SK-N-DZ (cell line): ENCODE measurements at regions not wholly inside any gene's neighbourhood (a gene's known extent, or its start where the extent isn't known, plus 50 kb on each side); places are given as distances from the start of the nearest gene placed in this dataset.

ENCODE experiments used
- DNase-seq: peaks from one replicate; pipeline ENCODE4 v3.0.0-alpha.2; 2015; ENCODE audit warnings: low spot score

DNA sequence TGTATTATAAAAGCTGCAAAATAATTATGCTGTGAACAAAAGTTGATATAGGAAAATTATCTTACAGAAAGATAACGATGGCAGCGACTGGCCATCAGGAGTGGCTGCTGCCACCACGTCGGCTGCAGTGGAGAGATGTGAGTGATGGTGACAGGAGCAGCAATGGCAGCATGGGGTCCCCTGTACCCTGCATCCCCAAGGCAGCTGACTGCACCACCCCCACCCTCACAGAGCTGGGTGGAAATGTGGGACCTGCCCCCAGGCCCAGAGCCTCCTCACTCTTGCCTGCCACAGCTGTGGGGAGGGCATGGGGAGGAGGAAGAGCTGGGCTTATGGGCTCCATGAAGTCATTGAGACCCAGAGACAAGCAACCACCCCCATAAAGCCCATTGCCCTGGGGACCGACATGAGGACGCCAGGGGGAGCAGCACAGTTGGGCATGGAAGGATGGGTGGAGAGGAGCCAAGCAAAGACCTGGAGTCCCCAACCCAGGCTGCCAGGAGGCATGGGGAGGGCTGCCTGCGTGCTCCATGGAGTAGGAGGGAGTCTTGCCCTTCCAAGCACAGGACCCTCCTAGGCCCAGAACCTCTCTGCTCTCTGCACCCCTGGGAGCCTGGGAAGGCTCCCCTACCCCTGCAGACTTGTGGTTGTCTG, 1090.5 kb downstream of the PCDH18 start:
- DNase-seq = no peak

GRCh38 chr4:136438645-136439044, 1093.6 kb downstream of the PCDH18 start:
- DNase-seq = no peak

DNA sequence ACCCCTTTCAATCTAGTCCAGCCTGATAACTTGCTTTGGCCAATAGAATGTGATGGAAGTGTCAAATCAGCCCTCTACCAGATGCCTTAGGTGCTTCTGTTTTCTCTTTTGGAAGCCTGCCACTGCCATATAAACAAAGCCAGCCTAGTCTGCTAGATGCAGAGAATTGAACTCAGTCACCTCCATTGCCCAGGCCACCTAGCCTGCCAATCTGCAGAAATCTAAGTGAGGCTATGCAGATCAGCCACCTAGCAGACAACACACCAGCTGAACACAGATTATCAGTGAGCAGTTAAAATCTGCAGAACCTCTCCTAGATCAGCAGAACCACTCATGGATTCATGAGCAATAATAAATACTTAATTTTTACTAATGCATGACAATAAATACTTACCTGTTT, 1108.2 kb downstream of the PCDH18 start:
- no peak for DNase-seq

DNA sequence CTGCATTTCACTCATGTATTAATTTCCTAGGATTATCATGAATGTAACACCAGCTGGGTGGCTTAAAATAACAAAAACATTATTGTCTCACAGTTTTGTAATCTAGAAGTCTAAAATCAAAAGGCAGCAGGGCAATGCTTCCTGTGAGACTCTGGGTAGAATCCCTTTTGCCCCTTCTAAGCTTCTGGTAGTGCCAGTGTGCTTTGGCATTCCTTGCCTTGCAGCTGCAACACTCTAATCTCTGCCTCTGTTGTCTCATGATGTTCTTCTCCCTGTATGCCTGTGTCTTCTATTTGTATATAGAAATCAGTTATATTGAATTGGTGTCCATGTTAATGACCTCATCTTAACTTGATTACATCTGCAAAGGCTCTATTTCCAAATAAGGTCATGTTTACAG, 1117.3 kb downstream of the PCDH18 start:
- no peak for DNase-seq

- DNase-seq = no peak
Observed at GRCh38 chr4:136412708-136413107, 1119.6 kb downstream of the PCDH18 start.

DNA sequence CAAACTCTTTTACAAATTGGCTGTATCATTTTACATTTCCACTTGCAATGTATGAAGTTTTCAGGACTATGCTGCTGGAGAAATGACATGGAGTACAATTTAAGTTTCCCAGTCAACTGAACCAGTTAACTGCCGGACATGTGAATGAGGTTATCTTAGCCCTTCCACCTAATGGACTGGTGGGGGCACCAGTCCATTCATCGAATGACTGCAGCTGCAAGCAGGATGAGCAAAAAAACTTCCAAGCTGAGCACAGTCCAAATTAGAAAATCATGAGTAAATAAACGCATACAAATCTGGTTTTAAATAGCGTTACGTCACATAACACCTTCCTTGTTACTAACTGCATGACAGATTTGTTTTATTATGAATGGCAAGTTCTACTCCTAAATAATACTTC, 1131.5 kb downstream of the PCDH18 start:
- no peak for DNase-seq

DNA sequence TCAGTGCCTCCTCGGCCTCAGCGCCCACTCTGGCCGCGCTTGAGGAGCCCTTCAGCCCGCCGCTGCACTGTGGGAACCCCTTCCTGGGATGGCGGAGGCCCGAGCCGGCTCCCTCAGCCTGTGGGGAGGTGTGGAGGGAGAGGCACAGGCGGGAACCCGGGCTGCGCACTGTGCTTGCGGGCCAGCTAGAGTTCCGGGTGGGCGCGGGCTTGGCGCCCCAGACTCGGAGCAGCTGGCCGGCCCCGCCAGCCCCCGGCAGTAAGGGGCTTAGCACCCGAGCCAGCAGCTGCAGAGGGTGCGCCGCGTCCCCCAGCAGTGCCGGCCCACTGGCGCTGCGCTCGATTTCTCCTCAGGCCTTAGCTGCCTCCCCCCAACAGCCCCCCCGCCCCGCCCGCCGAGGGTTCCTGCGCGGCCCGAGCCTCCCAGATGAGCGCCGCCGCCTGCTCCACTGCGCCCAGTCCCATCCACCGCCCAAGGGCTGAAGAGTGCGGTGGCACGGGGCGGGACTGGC, 1137.0 kb downstream of the PCDH18 start:
- DNase-seq = no peak

DNA sequence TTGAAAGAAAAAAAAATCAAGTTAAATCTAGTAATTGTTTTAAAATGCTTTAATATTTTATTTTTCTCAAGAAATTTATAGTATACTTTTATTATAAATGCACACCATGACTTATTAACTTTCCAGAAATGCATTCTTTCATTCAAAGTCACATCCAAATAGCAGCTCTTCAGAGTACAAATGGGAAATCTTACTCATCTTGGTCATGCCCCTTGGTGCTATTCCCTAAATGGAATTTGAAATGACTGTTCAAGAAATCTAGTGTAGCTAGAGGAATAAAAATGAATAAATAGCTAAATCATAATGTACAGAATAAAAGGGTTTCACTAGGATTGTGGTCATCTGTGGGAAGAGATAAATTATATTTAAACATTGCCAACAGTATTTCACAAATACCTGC, 1139.7 kb downstream of the PCDH18 start:
- DNase-seq = no peak

GRCh38 chr4:136390824-136391223, 1141.5 kb downstream of the PCDH18 start:
- no peak for DNase-seq

- no peak for DNase-seq
Observed at GRCh38 chr4:136383082-136383481, 1149.2 kb downstream of the PCDH18 start.

DNA sequence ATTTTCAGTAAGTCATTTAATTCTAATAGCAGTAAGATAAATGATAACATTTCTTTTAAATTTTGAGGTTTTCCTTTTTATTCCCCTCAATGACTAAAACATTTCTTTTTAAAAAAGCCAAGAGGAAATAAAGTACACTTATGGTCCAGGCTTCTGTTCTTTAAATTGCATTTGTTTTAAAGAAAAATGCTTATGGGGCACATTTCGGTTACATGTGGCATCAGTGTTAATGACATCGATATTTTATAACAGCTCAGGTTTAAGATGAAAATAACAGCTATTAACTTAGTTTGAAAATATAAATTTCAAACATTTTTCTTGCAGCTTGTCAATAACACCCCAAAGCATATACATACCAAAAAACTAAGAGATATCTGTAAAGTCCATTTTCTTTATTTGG, 1161.1 kb downstream of the PCDH18 start:
- DNase-seq = no peak

DNA sequence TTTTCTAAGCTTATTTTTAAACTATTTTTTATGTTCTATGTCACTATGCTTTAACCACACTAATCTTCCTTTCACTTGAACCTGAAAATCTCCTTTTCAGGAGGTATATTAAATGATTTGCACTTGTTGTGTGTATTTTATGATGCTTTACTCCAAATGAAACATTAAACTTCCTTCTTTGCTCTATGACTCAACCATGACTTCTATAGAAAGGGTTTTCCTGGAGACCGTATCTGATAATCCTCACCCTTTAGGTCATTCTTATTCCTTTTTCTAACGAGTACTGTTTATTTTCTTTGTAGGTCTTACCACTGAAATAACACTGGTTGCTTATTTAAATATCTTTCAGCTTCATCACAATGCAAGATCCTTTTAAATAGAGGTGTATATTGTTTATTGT, 1163.2 kb downstream of the PCDH18 start:
- DNase-seq = no peak

- DNase-seq = no peak
Observed at GRCh38 chr4:136357556-136357955, 1174.7 kb downstream of the PCDH18 start.

DNA sequence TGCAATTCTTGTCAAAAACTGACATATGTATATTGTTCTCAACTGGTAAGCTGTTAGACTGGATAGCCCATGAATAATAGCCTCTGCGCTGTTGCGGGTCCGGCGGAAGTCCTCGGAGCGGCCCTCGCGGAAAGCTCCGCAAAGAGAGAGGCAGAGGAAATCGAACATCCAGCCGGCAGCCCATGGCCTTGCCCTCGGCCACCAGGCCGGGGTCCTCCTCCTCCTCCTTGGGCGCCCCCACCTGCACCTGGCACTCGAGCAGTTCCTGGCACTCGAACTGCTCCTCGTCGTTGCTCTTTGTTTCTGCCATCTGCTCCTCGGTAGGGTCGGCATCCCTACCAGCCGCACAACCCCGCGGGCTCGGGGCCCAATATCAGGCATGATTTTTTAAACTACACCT, 1176.3 kb downstream of the PCDH18 start:
- DNase-seq = no peak

DNA sequence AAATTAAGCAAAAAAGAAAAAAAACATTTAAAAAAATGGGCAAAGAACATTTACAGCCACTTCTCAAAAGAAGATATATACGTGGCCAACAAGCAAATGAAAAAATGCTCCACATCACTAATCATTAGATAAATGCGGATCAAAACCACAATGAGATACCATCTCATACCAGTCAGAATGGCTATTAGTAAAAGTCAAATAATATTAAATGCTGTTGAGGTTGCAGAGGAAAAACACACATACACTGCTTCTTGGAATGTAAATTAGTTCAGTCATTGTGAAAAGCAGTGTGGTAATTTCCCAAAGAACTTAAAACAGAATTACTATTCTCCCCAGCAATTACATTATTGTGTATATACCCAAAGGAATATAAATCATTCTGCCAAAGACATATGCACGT, 1189.0 kb downstream of the PCDH18 start:
- DNase-seq = no peak

GRCh38 chr4:136342666-136343065, 1189.6 kb downstream of the PCDH18 start:
- no peak for DNase-seq

- DNase-seq = no peak
Observed at GRCh38 chr4:136337216-136337615, 1195.1 kb downstream of the PCDH18 start.

GRCh38 chr4:136336479-136336878, 1195.8 kb downstream of the PCDH18 start:
- no peak for DNase-seq

DNA sequence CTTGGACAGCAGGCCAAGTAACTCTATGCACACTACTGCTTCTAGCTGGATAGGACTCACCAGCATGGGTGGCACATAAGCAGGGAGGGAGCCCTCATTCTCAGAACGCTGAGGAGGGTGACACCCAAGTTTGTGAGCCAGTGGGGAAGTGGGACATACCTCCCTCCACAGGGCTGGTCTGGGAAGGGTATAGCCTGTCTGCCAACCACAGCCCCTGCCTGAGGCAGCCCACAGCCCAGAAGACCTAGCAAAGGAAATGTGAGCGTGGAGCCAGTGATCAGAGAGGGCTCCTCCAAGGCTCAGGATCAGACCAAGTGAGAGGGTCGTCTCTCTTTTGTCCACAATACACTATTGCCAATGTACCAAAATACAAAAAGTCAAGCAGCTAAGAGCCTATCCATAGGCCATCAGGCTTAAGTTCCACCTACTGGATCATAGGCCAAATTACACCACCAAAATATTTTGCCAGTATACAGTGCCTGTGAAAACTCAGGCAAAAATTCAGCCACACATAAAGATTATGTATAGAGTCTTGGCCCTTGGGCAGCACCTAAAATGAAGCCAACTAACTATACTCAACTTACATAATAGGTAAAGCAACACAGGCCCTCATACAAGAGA, 1203.1 kb downstream of the PCDH18 start:
- DNase-seq = no peak

DNA sequence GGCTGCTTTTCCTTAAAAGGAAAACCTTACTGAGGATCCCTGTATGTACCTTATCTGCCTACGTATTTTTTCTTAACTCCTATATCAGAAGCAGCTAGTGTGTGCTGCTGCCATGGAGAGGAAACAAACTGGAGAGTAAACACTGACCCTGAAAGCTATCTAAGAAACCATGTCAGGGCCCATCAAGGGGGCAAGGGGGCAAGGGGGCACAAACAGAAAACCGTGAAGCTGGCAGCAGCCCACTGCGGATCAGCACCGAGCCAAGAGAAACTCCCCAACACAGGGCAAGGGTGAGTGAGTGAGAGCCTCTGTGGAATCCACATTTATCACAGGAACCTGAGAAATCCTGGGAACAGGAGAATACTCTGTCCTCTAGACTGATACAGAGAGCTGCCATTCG, 1204.2 kb downstream of the PCDH18 start:
- DNase-seq = no peak

GRCh38 chr4:136320465-136320813, 1211.9 kb downstream of the PCDH18 start:
- DNase-seq = no peak

DNA sequence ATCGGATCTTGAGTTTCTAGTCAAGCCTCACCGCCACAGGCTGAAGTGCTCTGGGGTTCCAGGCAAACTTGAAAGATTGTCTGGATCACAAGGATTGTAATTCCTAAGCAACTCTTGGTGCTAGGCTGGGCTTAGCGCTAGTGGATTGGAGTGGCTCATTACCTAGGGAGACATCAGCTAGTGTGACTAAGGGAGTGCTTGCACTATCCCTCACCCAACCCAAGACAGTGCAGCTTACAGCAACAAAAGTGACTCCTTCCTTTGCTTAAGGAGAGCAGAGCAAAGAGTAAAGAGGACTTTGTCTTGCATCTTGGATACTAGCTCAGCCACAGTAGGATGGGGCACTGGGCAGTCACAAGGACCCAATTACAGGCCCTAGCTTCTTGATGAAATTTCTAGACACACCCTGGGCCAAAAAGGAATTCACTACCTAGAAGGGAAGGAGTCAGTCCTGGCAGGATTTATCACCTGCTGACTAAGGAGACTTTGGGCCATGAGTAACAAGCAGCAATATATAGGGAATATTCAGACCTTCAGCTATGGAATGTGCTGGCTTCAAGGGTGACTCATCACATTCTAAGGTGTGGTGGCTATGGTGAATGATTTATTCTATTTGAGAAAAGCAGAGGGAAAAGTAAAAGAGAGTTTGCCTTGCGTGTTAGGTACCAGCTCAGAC, 1212.4 kb downstream of the PCDH18 start:
- DNase-seq = no peak

DNA sequence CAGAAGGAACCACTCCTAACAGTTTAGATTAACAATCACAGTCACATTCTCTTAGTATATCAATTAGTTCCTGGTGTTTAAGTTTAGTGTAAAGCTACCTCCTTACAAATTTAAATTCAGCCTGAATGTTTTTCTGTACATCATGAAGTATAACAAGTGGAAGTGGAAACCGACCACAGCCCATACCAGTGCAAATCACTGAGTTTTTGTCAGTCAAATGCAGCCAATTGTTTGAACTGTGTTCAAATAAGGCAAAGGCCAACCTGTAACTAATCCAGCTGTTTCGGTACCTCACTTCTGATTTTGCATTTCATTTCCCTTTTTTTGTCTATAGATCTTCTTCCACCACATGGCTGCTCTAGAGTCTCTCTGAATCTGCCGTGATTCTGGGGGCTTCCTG, 1215.3 kb downstream of the PCDH18 start:
- DNase-seq = no peak
